T-cell (primary cell): ENCODE measurements at regions not wholly inside any gene's neighbourhood (a gene's known extent, or its start where the extent isn't known, plus 50 kb on each side); places are given as distances from the start of the nearest gene placed in this dataset.
"Not testable (repeated sequence)": the region's sequence is repeated elsewhere in the genome, so short reads cannot be mapped to it uniquely, and the experiment has no call there.

ENCODE experiments used
- ATAC-seq, 4 experiments: fragments of 200-7000 bp in 3 of 4; fragments of 150-1000 bp in 1 of 4; cut with Tn5 transposase; replicated peaks in 1 of 4; 1 replicate in 3 of 4; 2 replicates in 1 of 4; pipeline ENCODE4 v1.10.0; 2021; ENCODE audit warnings: moderate library complexity in 3 of 4, mild to moderate bottlenecking in 2 of 4, moderate number of reproducible peaks in 1 of 4
- CTCF ChIA-PET, 2 donors: fragments of 300-600 bp; sonication (Branson Sonifier 250); formaldehyde crosslinking; loops; one replicate each; lab custom pipeline; 2022; ENCODE audit warnings: antibody characterized with exemption in 2 of 2; lab: Charles Lee
- POLR2A ChIA-PET, 2 donors: fragments of 300-600 bp; sonication (Branson Sonifier 250); formaldehyde crosslinking; loops; one replicate each; lab custom pipeline; 2022; ENCODE audit warnings: antibody characterized with exemption in 2 of 2; lab: Charles Lee
- DNase-seq, 35 experiments: peaks; one replicate each; pipeline versions ENCODE4 v3.0.0 to v3.0.0-alpha.2; 2013 to 2023
- H3K27ac ChIP-seq: one replicate; pipeline ENCODE4 v1.5.1; 2013; ENCODE audit warnings: low read length
- H3K27me3 ChIP-seq, 2 experiments: replicated peaks in 1 of 2; 1 replicate in 1 of 2; 2 replicates in 1 of 2; pipeline versions ENCODE4 v1.6.1 to v1.7.0; 2013; ENCODE audit warnings: low read length in 1 of 2, mixed read lengths in 1 of 2; ENCODE audit not compliant: control insufficient read depth in 2 of 2, insufficient read depth in 2 of 2; ENCODE audit errors: extremely low read depth in 1 of 2
- H3K36me3 ChIP-seq, 2 donors: 1 replicate in 1 of 2; 2 replicates in 1 of 2; pipeline versions ENCODE4 v1.6.1 to v1.7.0; 2013; ENCODE audit warnings: low read length in 1 of 2; ENCODE audit not compliant: control insufficient read depth in 2 of 2, insufficient read depth in 1 of 2; ENCODE audit errors: extremely low read depth in 1 of 2
- H3K4me1 ChIP-seq, 2 experiments: 1 replicate in 1 of 2; 2 replicates in 1 of 2; pipeline versions ENCODE4 v1.6.1 to v1.7.0; 2013; ENCODE audit warnings: low read length in 2 of 2, mixed read lengths in 1 of 2; ENCODE audit not compliant: insufficient read depth in 2 of 2, control insufficient read depth in 1 of 2; ENCODE audit errors: extremely low read depth in 1 of 2
- H3K4me3 ChIP-seq, 2 donors: 1 replicate in 1 of 2; 2 replicates in 1 of 2; pipeline versions ENCODE4 v1.5.1 to v1.7.0; 2013; ENCODE audit warnings: mild to moderate bottlenecking in 2 of 2, low read length in 1 of 2, moderate library complexity in 1 of 2; ENCODE audit not compliant: control insufficient read depth in 1 of 2; ENCODE audit errors: extremely low read depth in 1 of 2
- H3K9me3 ChIP-seq: 2 replicates; pipeline ENCODE4 v1.7.0; 2013
- H3K27ac Mint-ChIP-seq, 2 donors: one replicate each; pipeline ENCODE4 v1.8.0; 2020 to 2021; ENCODE audit warnings: mild to moderate bottlenecking in 2 of 2, mixed read lengths in 2 of 2
- H3K27me3 Mint-ChIP-seq, 2 donors: one replicate each; pipeline ENCODE4 v1.8.0; 2021 to 2022; ENCODE audit warnings: mixed read lengths in 2 of 2
- H3K36me3 Mint-ChIP-seq: one replicate; pipeline ENCODE4 v1.8.0; 2021; ENCODE audit warnings: mixed read lengths
- H3K4me1 Mint-ChIP-seq, 3 donors: one replicate each; pipeline ENCODE4 v1.8.0; 2020 to 2022; ENCODE audit warnings: mixed read lengths in 3 of 3, mild to moderate bottlenecking in 1 of 3
- H3K4me3 Mint-ChIP-seq, 3 donors: one replicate each; pipeline ENCODE4 v1.8.0; 2020 to 2022; ENCODE audit warnings: mild to moderate bottlenecking in 3 of 3, mixed read lengths in 3 of 3, moderate library complexity in 3 of 3
- H3K9me3 Mint-ChIP-seq, 3 donors: one replicate each; pipeline ENCODE4 v1.8.0; 2020 to 2022; ENCODE audit warnings: mixed read lengths in 3 of 3
- WGBS: methylation state at CpG from one replicate; pipeline ENCODE4 v1.1.5; 2013; ENCODE audit warnings: missing lambda C conversion rate; ENCODE audit not compliant: insufficient coverage; 5-methylcytosine and 5-hydroxymethylcytosine counted together

GRCh38 chr14:105635560-105635959 lies 109.2 kb downstream of the TMEM121 start:
- H3K27ac ChIP-seq = no peak overlapping the region
- ChIA-PET POLR2A (no interaction called here), CTCF (no interaction called here)
- peaks cover 4% of the 10 kb centered on the region for H3K36me3 Mint-ChIP-seq
- H3K4me1 Mint-ChIP-seq = no peaks in the 10 kb centered on the region
- no peak overlapping the region for H3K4me3 Mint-ChIP-seq
- no peak overlapping the region for H3K27ac Mint-ChIP-seq
- H3K36me3 ChIP-seq = no peaks in the 10 kb centered on the region
- H3K27me3 Mint-ChIP-seq = peaks cover 0 to 5% of the 10 kb centered on the region in 2 donors
- WGBS = 93% methylated on average over 10 of the region's 22 CpGs
- H3K9me3 Mint-ChIP-seq = peaks cover 4 to 11% (median 4%) of the 10 kb centered on the region in 3 donors
- no peak for ATAC-seq
- H3K27me3 ChIP-seq = peaks cover 0 to 5% of the 10 kb centered on the region in 2 experiments
- no peak for DNase-seq
- no peaks in the 10 kb centered on the region for H3K9me3 ChIP-seq
- H3K4me3 ChIP-seq = no peak overlapping the region
- H3K4me1 ChIP-seq = no peaks in the 10 kb centered on the region

DNA sequence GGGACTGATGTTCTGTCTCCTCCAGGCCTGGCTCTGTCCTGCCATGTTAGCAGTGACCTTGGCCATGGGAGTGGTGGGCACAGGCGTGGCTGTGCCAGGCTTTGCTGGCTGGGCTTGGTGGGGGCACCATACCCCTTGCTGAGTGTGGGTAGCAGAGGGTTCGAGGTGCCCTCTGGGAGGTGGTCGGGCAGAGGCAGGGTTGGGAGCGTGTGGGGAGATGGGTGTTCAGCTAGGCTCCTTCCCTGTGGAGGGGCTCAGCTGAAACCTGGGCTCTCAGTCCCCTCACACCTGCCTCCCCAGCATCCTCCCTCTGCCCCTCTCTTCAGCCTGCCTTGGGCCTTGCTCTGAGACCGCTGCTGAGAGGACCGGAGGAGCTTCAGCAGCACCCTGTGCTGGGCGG lies 109.6 kb downstream of the TMEM121 start:
- no CpG with 5 or more reads among the region's 7 CpGs for WGBS
- H3K4me1 Mint-ChIP-seq, H3K36me3 Mint-ChIP-seq, H3K9me3 ChIP-seq, H3K27ac ChIP-seq, H3K27me3 Mint-ChIP-seq, H3K27me3 ChIP-seq, H3K27ac Mint-ChIP-seq, H3K4me3 ChIP-seq, H3K36me3 ChIP-seq, CTCF ChIA-PET, ATAC-seq, POLR2A ChIA-PET, DNase-seq, H3K4me1 ChIP-seq, H3K4me3 Mint-ChIP-seq: not testable (repeated sequence)
- peaks cover 4 to 11% (median 4%) of the 10 kb centered on the region in 3 donors for H3K9me3 Mint-ChIP-seq

DNA sequence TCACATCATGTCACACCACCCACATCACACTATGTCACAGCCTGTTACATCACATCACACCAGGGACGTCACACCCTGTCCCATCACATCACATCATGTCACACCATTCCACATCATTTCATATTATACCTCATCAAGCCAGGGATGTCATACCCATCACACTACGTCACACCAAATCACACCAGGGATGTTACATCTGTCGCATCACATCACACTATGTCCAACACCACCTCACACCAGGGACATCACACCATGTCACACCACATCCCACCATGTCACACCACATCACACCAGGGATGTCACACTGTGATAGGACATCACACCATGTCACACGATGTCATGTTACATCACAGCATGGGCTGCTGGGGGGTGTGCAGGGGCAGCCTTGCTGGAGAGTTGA lies 110.6 kb downstream of the TMEM121 start:
- Histone ChIP-seq H3K4me1 (no peaks in the 10 kb centered on the region), H3K27me3 (peaks cover 0 to 3% of the 10 kb centered on the region in 2 experiments), H3K9me3 (no peaks in the 10 kb centered on the region), H3K36me3 (no peaks in the 10 kb centered on the region), H3K4me3 (no peak overlapping the region), H3K27ac (no peak overlapping the region)
- Mint-ChIP-seq H3K9me3 (peaks cover 4 to 7% (median 4%) of the 10 kb centered on the region in 3 donors), H3K27ac (peak overlapping the region in 1 of 2 donors; percentile 3), H3K27me3 (peaks cover 0 to 5% of the 10 kb centered on the region in 2 donors), H3K36me3 (peaks cover 4% of the 10 kb centered on the region), H3K4me1 (no peaks in the 10 kb centered on the region), H3K4me3 (no peak overlapping the region)
- WGBS = 43% methylated on average over 1 of the region's 4 CpGs
- no peak for DNase-seq
- ATAC-seq = no peak
- CTCF ChIA-PET = no interaction called here
- POLR2A ChIA-PET = no interaction called here

- H3K4me1 Mint-ChIP-seq, DNase-seq, H3K27me3 Mint-ChIP-seq, H3K27ac Mint-ChIP-seq, H3K36me3 Mint-ChIP-seq, CTCF ChIA-PET, H3K9me3 ChIP-seq, H3K27me3 ChIP-seq, H3K36me3 ChIP-seq, ATAC-seq, POLR2A ChIA-PET, H3K27ac ChIP-seq, H3K4me3 Mint-ChIP-seq, H3K4me1 ChIP-seq, H3K4me3 ChIP-seq, H3K9me3 Mint-ChIP-seq: not testable (repeated sequence)
- WGBS = 100% methylated on average over 1 of the region's 10 CpGs
These were observed 111.0 kb downstream of the TMEM121 start for GRCh38 chr14:105637345-105637744.

GRCh38 chr14:105639969-105640931 lies 113.9 kb downstream of the TMEM121 start:
- H3K36me3 Mint-ChIP-seq, H3K27ac Mint-ChIP-seq, POLR2A ChIA-PET, H3K4me1 ChIP-seq, H3K36me3 ChIP-seq, CTCF ChIA-PET, DNase-seq, H3K9me3 Mint-ChIP-seq, ATAC-seq, H3K4me3 Mint-ChIP-seq, H3K4me1 Mint-ChIP-seq, H3K27me3 ChIP-seq, H3K27ac ChIP-seq, H3K4me3 ChIP-seq, H3K9me3 ChIP-seq, H3K27me3 Mint-ChIP-seq: not testable (repeated sequence)
- WGBS = 72% methylated on average over 10 of the region's 33 CpGs

- H3K4me1 ChIP-seq = no peaks in the 10 kb centered on the region
- Mint-ChIP-seq H3K4me3 (no peak overlapping the region), H3K36me3 (no peaks in the 10 kb centered on the region), H3K27ac (no peak overlapping the region), H3K4me1 (no peaks in the 10 kb centered on the region), H3K27me3 (peaks cover 0 to 3% of the 10 kb centered on the region in 2 donors), H3K9me3 (no peaks in the 10 kb centered on the region)
- H3K4me3 ChIP-seq = no peak overlapping the region
- ChIA-PET CTCF (no interaction called here), POLR2A (no interaction called here)
- no peak for ATAC-seq
- H3K9me3 ChIP-seq = no peaks in the 10 kb centered on the region
- H3K27ac ChIP-seq = no peak overlapping the region
- H3K27me3 ChIP-seq = no peaks in the 10 kb centered on the region
- DNase-seq = no peak
- H3K36me3 ChIP-seq = no peaks in the 10 kb centered on the region
- WGBS = 79% methylated on average over 14 of the region's 17 CpGs
These were observed 114.9 kb downstream of the TMEM121 start for GRCh38 chr14:105641075-105641937.
